ENCODE measurements at regions not wholly inside any gene's neighbourhood (a gene's known extent, or its start where the extent isn't known, plus 50 kb on each side); places are given as distances from the start of the nearest gene placed in this dataset.

DNA sequence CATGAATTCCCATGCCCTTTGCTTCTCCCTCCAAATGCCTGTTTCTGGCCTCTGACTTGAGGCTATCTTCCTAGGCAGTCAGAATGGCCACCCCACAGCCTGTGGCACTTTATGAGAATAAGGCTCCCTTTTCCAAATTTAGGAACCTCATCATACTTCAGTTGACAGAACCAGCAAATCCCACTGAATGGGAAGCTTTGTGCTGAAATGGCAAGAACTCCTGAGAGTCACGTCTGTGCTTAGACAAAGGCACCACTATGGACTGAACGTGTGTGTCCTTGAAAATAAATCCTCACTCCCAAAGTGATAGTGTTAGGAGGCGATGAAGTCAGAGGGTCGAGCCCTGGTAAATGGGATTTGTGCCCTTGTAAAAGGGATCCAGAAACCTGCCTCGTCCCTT is 559.9 kb upstream of the SOX11 start:
- Histone ChIP-seq H3K4me1 (ENCODE audit: control insufficient read depth, insufficient read depth, low read length) (no peaks in the 10 kb centered on the region), H3K4me3 (ENCODE audit: low read depth, low read length) (no peak overlapping the region), H3K9me3 (ENCODE audit: control insufficient read depth, insufficient read depth, low read depth, low read length) (no peaks in the 10 kb centered on the region), H3K36me3 (ENCODE audit: control insufficient read depth in 2 of 2, insufficient read depth in 1 of 2, low read length in 2 of 2) (no peaks in the 10 kb centered on the region), H3K27ac (ENCODE audit: extremely low read depth, low read depth, low read length) (no peak overlapping the region)
- ChIA-PET CTCF (no interaction called here), POLR2A (no interaction called here)
- TF ChIP-seq ZNF132 (tag by site-specific recombination; IDR thresholded peaks at IDR 0.05; ENCODE audit: borderline replicate concordance) (no peak), ZNF777 (tag by site-specific recombination; IDR thresholded peaks at IDR 0.05; ENCODE audit: borderline replicate concordance) (no peak), ZNF350 (tag by site-specific recombination; IDR thresholded peaks at IDR 0.05) (no peak), SALL2 (tag by site-specific recombination; IDR thresholded peaks at IDR 0.05; ENCODE audit: borderline replicate concordance) (no peak)

DNA sequence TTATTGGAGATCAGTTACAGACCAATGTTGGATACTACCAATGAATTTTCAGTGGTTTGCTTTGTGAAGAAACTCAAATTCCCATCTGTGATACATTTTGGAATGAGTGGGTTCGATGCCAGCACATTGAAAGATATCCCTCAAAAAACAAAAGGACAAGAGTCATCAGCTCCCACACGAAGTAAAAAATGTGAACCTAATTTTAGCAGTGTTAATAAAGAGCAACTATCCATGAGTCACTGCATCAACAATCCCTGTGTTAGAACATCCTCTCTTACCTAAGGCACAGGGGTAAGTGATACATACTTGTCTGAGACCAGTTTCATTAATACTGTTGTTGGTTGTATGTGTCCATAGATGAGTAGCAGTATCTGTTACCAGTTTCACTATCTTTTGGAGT is 551.8 kb upstream of the SOX11 start:
- H3K27ac ChIP-seq (ENCODE audit: extremely low read depth, low read depth, low read length), result no peak overlapping the region
- ChIA-PET CTCF (no interaction called here), POLR2A (no interaction called here)
- no peak overlapping the region for H3K4me3 ChIP-seq (ENCODE audit: low read depth, low read length)
- TF ChIP-seq ZNF585B (tag by site-specific recombination; IDR thresholded peaks at IDR 0.05) (no peak), ZNF239 (tag by site-specific recombination; IDR thresholded peaks at IDR 0.05) (no peak), ZNF214 (tag by site-specific recombination; IDR thresholded peaks at IDR 0.05; ENCODE audit: borderline replicate concordance) (no peak), ZNF426 (tag by site-specific recombination; IDR thresholded peaks at IDR 0.05) (no peak)
- TF ChIP-seq, protein P1, sequence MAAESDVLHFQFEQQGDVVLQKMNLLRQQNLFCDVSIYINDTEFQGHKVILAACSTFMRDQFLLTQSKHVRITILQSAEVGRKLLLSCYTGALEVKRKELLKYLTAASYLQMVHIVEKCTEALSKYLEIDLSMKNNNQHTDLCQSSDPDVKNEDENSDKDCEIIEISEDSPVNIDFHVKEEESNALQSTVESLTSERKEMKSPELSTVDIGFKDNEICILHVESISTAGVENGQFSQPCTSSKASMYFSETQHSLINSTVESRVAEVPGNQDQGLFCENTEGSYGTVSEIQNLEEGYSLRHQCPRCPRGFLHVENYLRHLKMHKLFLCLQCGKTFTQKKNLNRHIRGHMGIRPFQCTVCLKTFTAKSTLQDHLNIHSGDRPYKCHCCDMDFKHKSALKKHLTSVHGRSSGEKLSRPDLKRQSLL (tag by site-specific recombination; IDR thresholded peaks at IDR 0.05), result no peak
- TF ChIP-seq, protein P2, sequence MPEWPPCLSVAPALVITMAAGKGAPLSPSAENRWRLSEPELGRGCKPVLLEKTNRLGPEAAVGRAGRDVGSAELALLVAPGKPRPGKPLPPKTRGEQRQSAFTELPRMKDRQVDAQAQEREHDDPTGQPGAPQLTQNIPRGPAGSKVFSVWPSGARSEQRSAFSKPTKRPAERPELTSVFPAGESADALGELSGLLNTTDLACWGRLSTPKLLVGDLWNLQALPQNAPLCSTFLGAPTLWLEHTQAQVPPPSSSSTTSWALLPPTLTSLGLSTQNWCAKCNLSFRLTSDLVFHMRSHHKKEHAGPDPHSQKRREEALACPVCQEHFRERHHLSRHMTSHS (tag by site-specific recombination; IDR thresholded peaks at IDR 0.05), result no peak
- H3K9me3 ChIP-seq (ENCODE audit: control insufficient read depth, insufficient read depth, low read depth, low read length), result no peaks in the 10 kb centered on the region
- no peaks in the 10 kb centered on the region for H3K36me3 ChIP-seq (ENCODE audit: control insufficient read depth in 2 of 2, insufficient read depth in 1 of 2, low read length in 2 of 2)
- H3K4me1 ChIP-seq (ENCODE audit: control insufficient read depth, insufficient read depth, low read length), result no peaks in the 10 kb centered on the region

DNA sequence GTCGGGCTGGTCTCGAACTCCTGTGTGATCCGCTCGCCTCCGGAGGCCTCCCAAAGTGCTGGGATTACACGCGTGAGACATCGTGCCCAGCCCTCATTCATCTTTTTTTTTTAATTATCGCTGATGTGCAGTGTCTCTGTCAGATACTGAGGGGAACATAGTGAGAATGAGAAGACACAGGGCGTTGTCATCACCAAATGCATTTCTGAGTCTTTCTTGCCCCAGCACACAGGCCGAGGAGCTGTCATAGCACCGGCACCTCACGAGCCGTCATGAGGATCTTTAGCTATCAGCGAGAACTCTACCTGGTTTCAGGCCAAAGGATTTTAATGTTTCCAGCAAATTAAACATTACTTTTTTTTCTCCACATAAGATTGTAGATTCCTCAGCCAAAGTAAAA is 548.0 kb upstream of the SOX11 start:
- CTCF ChIA-PET, result no interaction called here
- Histone ChIP-seq H3K4me3 (ENCODE audit: low read depth, low read length) (no peak overlapping the region), H3K9me3 (ENCODE audit: control insufficient read depth, insufficient read depth, low read depth, low read length) (no peaks in the 10 kb centered on the region), H3K4me1 (ENCODE audit: control insufficient read depth, insufficient read depth, low read length) (no peaks in the 10 kb centered on the region), H3K36me3 (ENCODE audit: control insufficient read depth in 2 of 2, insufficient read depth in 1 of 2, low read length in 2 of 2) (no peaks in the 10 kb centered on the region), H3K27ac (ENCODE audit: extremely low read depth, low read depth, low read length) (no peak overlapping the region)
- TF ChIP-seq, protein P1 (tag by site-specific recombination; IDR thresholded peaks at IDR 0.05), result no peak
- TF ChIP-seq, protein P3, sequence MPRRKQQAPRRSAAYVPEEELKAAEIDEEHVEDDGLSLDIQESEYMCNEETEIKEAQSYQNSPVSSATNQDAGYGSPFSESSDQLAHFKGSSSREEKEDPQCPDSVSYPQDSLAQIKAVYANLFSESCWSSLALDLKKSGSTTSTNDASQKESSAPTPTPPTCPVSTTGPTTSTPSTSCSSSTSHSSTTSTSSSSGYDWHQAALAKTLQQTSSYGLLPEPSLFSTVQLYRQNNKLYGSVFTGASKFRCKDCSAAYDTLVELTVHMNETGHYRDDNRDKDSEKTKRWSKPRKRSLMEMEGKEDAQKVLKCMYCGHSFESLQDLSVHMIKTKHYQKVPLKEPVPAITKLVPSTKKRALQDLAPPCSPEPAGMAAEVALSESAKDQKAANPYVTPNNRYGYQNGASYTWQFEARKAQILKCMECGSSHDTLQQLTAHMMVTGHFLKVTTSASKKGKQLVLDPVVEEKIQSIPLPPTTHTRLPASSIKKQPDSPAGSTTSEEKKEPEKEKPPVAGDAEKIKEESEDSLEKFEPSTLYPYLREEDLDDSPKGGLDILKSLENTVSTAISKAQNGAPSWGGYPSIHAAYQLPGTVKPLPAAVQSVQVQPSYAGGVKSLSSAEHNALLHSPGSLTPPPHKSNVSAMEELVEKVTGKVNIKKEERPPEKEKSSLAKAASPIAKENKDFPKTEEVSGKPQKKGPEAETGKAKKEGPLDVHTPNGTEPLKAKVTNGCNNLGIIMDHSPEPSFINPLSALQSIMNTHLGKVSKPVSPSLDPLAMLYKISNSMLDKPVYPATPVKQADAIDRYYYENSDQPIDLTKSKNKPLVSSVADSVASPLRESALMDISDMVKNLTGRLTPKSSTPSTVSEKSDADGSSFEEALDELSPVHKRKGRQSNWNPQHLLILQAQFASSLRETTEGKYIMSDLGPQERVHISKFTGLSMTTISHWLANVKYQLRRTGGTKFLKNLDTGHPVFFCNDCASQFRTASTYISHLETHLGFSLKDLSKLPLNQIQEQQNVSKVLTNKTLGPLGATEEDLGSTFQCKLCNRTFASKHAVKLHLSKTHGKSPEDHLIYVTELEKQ (tag by site-specific recombination; IDR thresholded peaks at IDR 0.05; ENCODE audit: borderline replicate concordance), result no peak
- no peak for TF ChIP-seq ZNF155 (tag by site-specific recombination; IDR thresholded peaks at IDR 0.05)
- POLR2A ChIA-PET, result no interaction called here
